GM19351 (cell line): ENCODE measurements at regions not wholly inside any gene's neighbourhood (a gene's known extent, or its start where the extent isn't known, plus 50 kb on each side); places are given as distances from the start of the nearest gene placed in this dataset.

Experiments
- ATAC-seq: cut with Tn5 transposase; IDR thresholded peaks from one replicate; pipeline ENCODE4 v1.9.1; 2021; ENCODE audit warnings: mild to moderate bottlenecking, moderate library complexity; ENCODE audit not compliant: unreplicated experiment

DNA sequence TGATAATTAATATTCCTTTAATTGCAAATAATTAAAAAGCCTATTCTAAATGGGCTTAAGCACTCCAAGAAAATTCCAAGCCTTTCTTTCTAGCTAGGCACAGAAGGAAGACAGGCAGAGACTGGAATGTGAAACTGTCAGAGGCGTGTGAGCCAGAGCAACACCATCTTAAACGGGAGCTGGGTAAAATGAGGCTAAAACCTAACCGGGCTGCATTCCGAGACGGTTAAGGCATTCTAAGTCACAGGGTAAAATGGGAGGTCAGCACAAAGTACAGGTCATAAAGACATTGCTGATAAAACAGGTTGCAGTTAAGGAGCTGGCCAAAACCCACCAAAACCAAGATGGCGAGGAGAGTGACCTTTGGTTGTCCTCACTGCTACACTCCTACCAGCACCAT is 300.4 kb downstream of the SLITRK6 start:
- ATAC-seq = no peak

DNA sequence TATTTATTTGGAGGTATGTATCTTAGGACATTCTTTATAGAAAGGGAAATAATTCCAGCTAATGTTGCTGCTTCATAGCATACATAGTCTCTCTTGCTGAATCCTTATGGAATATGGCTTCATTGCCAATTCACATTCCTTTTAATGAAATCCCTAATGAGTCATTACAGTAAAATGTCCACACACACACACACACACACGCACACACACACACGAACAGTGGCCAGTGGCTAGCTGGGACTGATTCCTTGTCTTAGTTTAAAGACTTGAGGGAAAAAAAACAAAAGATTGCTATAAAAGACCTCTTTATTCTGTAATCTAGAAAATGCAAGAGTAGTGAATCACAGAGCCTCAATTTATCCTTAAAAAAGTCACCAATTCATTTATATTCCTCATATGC is 301.6 kb downstream of the SLITRK6 start:
- no peak for ATAC-seq

DNA sequence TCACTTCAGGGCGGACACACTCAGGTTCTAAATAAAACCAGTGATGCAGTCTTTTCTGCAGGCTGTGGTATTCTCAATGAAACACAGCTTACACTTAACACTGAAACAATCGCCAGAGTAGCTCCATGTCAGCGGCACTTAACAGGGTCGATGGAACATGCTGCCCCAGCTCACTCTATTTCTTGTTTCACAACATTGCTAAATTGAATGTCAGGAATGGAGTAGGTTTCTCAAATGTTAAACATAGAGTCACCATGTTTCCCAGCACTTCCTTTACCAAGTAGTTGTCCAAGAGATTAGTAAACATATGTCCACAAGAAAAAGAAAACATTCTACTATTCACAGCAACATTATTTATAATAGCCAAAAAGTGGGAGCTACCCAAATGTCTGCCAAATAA is 306.9 kb downstream of the SLITRK6 start:
- no peak for ATAC-seq

DNA sequence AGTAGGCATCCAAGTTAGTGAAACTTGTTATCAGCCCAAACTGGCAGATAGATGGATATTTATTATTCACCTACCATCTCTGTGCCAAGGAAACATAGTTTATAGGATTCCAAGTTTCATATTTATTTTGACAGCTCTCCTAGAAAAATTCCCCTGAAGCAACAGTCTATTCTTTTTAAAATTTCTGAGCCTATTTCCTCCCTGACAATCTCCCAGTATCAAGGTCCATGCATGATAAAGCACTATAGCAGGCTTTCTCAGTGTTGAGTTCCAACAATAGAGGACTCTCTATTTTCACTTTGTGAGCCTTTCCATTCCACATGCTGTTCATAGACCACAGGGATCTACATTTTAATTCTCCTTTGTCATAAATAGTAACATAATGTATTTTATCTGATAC is 312.6 kb downstream of the SLITRK6 start:
- ATAC-seq = no peak

DNA sequence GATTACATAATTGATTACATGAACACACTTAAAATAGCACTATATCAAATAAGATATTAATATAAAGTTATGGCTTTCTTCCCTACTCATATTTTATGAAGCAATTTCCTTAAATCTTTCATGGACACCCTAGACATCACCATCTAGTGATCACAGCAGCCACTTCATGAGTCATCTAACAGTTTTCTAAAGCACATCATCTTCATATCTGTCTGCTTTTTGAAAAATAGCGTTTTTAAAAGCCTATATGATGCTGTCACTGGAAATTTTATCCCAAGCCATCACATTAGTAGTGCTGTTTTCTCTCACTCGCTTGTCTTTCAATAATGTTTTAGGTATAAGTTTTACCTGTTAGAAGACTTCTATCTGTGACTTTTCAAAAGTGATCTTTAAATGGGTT is 326.1 kb downstream of the SLITRK6 start:
- ATAC-seq = no peak

DNA sequence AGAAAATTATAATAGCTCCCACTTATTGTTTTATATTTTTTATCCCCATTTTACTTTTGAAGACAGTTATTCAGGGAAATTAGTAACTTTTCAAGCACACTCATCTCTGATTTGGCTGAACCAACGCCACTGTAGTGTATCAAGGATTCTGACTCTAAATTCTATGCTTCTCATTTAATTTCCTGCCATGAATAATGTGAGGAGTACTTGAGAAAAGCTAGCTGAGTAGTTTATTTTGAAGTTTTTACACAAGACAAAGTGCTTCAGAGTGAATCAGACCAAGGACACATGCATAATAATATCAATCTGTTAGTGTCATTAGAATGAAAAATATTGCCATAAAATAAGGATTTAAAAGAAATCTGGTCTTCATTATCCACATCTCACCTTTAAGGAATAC is 329.9 kb downstream of the SLITRK6 start:
- ATAC-seq = no peak

DNA sequence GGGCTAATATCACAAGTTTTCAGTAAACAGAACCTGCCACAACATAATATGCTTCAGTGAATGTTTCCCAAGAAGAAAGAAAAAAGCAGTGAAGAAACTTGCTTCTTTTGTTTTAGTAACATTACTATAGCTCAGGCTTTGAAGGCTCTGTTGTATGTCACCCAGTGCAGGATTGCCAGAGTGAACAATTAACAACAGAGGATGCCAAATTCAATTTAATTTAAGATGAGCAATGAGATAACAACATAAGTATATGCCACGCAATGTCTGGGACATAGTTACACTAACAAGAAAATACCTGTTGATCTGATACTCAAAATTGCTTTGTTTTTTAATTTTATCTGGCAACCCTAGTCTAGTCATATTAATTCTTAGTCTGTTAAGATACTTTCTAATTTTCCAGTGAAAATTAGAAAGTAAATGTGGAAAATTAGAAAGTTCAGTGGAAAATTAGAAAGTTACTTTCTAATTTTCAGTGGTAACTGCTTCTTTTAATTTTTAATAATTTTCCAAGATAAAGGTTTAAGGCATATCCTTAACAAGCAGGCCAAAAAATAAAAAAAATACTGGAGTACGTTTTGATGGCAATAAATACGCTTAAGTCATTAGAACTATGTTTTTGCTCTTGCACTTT is 336.3 kb downstream of the SLITRK6 start:
- no peak for ATAC-seq

DNA sequence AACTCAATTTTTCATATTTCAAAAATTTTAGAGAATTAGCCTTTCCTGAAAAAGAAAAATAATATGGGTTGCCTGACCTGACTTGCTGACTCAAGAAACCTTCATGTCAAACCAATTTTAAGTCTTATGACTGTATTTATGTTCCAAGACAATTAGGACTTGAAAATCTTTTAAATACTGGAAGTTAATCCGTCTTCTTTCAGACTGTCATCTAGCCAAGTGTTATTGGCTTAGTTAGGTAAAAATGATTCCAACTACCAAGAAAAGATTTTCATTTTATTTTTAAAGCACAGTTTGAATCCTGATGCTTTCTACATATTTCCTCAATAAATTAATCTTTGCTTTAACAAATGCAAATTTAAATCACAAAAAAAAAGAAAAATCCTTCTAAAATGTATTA is 337.6 kb downstream of the SLITRK6 start:
- no peak for ATAC-seq

DNA sequence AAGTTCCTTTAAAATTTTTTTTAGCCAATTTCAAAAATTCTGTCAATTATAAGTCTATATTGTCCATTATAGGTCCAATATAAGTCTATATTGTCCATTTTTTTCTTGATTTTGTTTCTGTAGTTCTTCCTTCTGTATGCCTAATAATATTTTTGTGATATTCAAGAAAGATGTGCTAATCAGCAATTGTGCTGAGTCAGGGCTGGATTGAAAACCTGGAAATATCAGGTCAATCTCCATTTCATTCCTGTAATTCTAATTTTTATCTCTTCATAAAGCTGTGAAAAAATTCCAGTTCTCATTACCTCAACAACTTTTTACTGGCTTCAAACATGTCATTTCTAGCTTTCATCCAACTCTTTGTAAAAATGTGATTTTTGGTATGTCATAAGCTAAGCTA is 353.7 kb downstream of the SLITRK6 start:
- ATAC-seq = no peak

DNA sequence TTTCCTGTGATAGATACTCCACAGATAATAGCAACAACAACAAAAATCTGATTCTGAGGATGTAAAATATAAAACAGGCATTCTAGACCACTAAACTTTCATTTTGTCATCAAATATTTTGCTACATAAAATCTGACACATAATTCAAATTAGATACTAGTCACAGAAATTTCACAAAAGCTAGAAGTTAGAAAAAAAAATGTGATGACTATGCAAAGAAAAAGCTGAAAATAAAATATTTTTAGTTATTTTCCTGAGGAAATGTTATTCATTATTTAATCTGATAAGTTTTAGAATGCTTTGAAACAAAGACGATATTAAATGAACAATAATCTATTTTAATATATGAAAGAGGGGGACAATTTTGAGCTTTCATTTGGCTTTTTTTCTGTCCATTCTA is 357.2 kb downstream of the SLITRK6 start:
- ATAC-seq = no peak

DNA sequence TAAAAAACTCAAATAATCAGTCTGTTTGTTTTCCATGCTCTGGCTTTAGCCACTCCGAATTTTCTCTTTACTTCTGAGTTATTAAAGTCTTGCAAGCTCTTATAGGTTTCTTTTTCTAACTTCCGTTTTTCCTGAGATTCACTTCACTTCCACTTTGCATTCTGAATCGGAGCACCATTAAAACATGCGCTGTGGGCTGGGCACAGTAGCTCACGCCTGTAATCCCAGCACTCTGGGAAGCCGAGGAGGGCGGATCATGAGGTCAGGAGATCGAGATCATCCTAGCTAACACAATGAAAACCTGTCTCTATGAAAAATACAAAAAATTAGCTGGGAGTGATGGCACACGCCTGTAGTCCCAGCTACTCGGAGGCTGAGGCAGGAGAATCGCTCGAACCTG is 357.9 kb downstream of the SLITRK6 start:
- no peak for ATAC-seq

DNA sequence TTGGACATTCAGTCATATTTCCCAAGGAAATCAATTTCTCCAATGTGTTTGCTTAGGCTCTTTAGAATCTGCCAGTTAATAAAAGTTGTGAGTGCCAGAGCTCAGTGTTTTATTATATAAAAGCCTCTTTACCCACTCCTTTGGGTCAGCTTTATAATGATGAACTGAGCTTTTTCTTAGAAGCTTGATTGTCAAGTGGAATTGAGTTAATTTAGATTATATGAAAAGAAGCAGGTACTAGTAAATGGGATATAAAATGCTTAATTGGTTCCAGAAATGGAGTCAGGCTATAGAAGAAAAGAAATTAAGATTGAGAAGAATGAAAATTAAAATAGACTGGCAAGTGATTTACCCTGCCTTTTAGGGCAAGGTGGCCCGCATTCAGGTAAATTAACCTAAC is 363.2 kb downstream of the SLITRK6 start:
- no peak for ATAC-seq

DNA sequence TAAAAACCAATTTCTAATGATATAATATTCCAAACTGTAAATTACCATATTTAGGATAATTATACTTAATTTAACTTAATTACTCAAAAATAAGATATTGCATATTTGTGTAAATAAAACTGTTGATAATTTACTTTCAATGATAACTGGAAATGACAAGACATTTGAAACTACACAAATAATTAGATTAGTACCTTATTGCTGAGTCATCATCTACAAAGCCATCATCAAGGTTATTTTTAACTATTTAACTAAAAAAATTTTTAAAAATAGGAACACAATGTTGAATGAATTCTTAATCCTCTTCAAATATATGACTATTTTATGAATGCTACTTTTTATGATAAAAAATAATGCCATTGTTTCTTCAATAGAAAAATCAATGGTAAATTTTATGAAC is 364.3 kb downstream of the SLITRK6 start:
- no peak for ATAC-seq

DNA sequence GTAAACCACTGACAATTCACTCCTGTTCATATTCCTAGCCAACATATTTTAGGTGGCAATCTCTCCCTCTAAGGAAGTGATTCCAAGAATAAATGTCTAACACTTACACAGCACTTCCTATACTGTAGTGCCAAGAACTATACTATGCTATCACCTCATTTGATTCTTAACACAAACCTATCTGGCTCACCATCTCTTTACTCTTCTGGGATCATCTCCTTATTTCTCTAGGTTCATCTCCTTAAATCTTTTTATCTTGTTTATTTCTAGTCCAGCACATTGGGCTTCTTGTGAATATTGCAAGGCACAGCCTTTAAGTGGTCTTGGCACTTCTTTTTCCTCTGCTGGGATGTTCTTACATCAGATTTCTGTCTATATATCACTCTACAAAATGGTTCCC is 366.3 kb downstream of the SLITRK6 start:
- no peak for ATAC-seq

DNA sequence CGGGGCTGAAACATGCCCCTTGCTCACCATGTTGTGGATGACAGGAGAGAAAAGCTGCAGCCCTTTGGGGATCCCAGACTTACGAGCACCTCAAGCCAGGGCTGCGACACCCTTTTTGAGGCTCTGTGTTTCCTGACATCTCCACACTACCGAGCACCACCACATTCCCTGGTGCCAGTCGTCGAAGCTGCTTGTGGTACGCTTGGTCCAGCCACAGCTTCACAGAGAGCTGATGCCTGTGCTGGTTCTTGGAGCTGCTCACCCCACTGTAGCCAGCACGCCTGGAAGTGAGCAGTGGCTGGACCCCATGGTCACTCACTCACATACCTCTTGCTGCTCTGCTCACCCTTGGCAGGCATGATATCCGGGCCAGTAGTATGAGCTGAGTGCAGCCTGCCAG is 367.5 kb downstream of the SLITRK6 start:
- ATAC-seq = no peak

DNA sequence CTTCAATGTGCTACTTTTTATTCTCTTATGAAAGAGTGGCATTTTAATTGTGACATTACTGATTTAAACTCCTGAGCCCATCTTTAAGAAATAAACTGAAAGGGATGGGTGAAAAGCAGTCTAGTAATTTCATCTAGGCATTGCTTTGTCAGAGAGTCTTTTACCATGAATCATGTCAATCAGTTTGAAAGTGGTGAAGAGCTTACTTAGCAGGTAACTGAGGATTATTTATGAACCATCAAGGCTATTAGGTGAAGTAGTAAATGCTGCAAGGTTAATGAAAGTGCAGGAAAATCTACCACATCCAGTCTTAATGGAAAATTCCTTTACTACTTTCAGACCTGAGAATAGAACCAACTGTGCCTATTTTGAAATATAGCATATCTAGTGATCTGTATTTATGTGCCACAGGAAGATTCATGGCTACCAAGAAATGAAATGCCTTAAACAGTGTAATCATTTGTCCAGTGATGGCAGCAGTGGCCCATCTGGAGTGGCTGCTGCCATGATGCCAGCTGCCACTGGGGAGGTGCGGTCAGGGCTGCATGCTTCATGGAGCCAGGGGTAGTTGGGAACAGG is 368.9 kb downstream of the SLITRK6 start:
- ATAC-seq = no peak

DNA sequence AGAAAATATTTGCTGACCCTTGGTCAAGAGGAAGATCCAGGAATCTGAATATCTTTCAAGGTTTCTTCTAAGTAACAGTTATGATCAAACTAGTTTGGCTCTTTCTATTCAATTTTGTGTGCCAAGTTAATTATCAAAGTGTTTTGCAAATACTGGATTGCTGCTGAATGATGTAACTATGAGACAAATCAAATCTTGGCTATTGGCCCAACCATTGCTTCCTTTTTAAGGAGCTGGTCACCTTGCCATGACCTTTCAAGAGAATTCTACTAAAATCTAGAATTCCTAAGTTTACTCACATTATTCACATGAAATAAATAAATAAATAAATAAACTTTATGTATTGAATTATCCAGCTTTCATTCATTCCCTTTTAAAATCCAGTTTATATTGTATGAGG is 371.8 kb downstream of the SLITRK6 start:
- ATAC-seq = no peak

DNA sequence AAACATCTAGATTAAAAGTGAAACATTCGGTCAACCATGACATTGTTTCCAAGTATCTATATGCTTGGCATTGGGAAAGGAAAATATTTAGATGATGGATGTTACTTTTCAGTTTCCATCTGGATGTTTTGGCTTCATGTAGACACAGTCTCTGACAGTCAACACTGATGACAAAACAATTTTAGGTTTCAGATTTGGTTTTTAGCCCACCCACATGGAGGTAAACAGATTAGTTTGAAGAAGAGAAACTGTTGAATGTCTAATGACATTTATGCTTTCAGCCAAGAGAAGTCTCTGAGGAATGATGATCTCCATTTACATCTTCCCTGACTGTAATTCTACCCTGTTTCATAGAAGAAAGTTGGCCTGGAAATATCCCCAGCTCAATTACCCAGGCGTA is 379.1 kb downstream of the SLITRK6 start:
- no peak for ATAC-seq

DNA sequence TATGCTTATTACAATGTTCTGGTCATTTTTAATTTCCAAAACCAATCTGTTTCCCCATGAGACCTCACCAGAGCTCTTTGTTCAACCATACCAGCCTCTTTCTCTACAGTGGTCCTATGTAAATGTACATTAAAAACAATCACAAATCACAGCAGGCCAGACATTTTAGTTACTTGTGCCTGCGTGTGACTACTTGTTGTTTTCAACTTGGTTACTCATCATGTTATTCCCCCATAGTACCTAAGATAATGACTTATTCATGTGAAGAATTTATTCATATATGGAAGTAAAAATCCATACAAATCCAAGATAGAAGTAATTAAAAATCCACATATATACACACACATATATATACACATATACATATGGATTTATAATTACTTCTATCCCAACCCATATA is 379.6 kb downstream of the SLITRK6 start:
- no peak for ATAC-seq

DNA sequence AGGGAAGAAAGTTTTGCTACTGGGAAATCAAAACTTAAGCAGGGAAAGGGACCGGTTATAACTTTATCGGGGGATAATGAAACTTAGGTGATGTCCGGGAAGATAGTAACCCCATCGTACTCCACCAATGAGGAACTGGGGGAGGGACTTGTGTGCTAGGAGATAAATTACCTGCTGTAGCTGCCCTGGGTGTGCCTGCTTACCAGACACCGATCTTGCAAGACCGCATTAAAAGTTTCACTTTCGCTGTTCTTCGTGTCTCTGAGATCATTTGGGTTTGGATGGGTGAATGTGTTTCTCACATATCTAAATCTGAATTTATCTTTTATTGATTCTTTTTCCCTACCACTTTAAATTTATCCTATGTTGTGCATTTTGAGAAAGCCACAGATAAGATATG is 381.4 kb downstream of the SLITRK6 start:
- ATAC-seq = no peak

DNA sequence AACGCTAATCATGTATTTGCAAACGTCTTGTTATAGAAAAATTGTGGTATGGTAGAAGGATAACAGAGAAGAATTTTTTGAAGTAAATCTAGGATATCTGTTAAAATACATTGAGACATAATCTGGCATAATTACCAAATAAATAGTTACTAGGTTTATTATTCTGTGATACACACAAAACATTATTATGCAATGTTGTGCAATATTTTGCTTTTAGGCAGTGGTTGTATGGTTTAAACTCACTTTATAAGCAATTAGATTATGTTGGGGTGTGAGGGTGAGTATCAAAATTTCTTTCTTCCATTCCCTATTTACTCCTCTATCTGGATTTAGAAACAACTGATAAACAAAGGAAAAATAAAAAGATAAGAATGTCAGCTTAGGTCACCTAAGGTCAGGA is 385.6 kb downstream of the SLITRK6 start:
- ATAC-seq = no peak

DNA sequence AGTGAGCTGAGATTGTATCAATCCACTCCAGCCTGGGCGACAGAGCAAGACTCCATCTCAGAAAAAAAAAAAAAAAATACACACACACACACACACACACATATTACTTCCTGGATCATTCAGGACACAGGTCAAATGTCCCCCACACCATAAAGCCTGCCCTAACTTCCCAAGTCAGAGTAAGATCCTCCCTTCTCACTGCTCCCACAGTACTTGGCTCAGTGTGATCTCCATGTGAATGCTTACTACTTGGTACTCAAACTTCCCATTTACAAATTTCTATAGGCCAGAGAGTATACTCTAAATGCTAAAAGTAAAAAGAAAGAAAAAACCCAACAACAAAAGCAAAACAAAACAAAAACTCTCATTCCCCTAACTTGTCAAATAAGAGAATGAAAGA is 386.8 kb downstream of the SLITRK6 start:
- ATAC-seq = no peak

DNA sequence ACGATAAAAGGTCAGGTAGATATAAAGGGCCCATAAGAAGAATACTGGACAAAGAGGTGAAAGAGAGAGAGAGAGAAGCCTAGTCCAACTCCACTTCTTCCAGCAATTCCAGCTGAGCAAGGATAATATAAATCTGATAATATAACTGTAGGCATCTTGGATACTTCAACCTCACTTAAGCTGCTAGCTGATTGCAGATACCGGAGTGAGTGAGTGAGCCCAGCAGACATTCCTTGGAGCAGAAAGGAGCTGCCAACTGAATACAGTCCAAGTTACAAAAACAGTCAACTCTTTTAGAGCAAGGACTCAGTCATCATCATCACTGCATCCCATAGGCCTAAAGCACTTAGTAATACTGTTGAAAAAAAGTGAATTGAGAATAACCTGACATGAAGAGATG is 387.6 kb downstream of the SLITRK6 start:
- ATAC-seq = no peak
